Neuronal stem cell (in vitro differentiated cells): ENCODE measurements at regions not wholly inside any gene's neighbourhood (a gene's known extent, or its start where the extent isn't known, plus 50 kb on each side); places are given as distances from the start of the nearest gene placed in this dataset.

Experiments used
- DNase-seq: peaks from one replicate; pipeline ENCODE4 v3.0.0-alpha.2; 2013; ENCODE audit warnings: low spot score
- H2AFZ ChIP-seq: one replicate; pipeline ENCODE4 v1.6.1; 2013; ENCODE audit warnings: mild to moderate bottlenecking, low read length, inconsistent platforms
- H2AK5ac ChIP-seq: 2 replicates; pipeline ENCODE4 v1.6.1; 2013; ENCODE audit warnings: low read depth, mild to moderate bottlenecking, inconsistent platforms, low read length, moderate library complexity, mixed read lengths
- H2BK120ac ChIP-seq: 2 replicates; pipeline ENCODE4 v1.6.1; 2013; ENCODE audit warnings: low read depth, mild to moderate bottlenecking, inconsistent platforms, low read length, moderate library complexity, mixed read lengths
- H2BK12ac ChIP-seq: one replicate; pipeline ENCODE4 v1.6.1; 2013; ENCODE audit warnings: low read length, inconsistent platforms
- H2BK15ac ChIP-seq: 2 replicates; pipeline ENCODE4 v1.6.1; 2013; ENCODE audit warnings: mild to moderate bottlenecking, low read length, inconsistent platforms, mixed read lengths
- H2BK5ac ChIP-seq: one replicate; pipeline ENCODE4 v1.6.1; 2013; ENCODE audit warnings: inconsistent platforms, mild to moderate bottlenecking, low read length, moderate library complexity
- H3K14ac ChIP-seq: one replicate; pipeline ENCODE4 v1.6.1; 2013; ENCODE audit warnings: low read length, inconsistent platforms
- H3K18ac ChIP-seq: 2 replicates; pipeline ENCODE4 v1.6.1; 2013; ENCODE audit warnings: low read length, inconsistent platforms
- H3K23ac ChIP-seq: 2 replicates; pipeline ENCODE4 v1.6.1; 2013; ENCODE audit warnings: low read depth, mild to moderate bottlenecking, mixed read lengths, low read length, inconsistent platforms; ENCODE audit not compliant: poor library complexity
- H3K27ac ChIP-seq: replicated peaks from 3 replicates; pipeline ENCODE4 v1.5.1; 2013; ENCODE audit warnings: low read length, inconsistent platforms
- H3K27me3 ChIP-seq, 3 experiments: 2 replicates each; pipeline ENCODE4 v1.6.1; 2013; ENCODE audit warnings: low read length in 3 of 3, mild to moderate bottlenecking in 2 of 3, inconsistent platforms in 1 of 3, low read depth in 1 of 3, mixed read lengths in 1 of 3, moderate library complexity in 1 of 3; ENCODE audit not compliant: control insufficient read depth in 3 of 3, insufficient read depth in 3 of 3
- H3K36me3 ChIP-seq, 2 donors: replicated peaks in 1 of 2; 2 replicates each; pipeline ENCODE4 v1.6.1; 2013; ENCODE audit warnings: low read length in 2 of 2; ENCODE audit not compliant: control insufficient read depth in 2 of 2, insufficient read depth in 2 of 2
- H3K4ac ChIP-seq: 2 replicates; pipeline ENCODE4 v1.6.1; 2013; ENCODE audit warnings: inconsistent platforms, mild to moderate bottlenecking, low read length, moderate library complexity
- H3K4me1 ChIP-seq, 2 donors: 1 replicate in 1 of 2; 2 replicates in 1 of 2; pipeline ENCODE4 v1.6.1; 2013; ENCODE audit warnings: low read length in 2 of 2, low read depth in 1 of 2; ENCODE audit not compliant: control insufficient read depth in 2 of 2, insufficient read depth in 1 of 2
- H3K4me2 ChIP-seq: one replicate; pipeline ENCODE4 v1.6.1; 2013; ENCODE audit warnings: mild to moderate bottlenecking, low read length, inconsistent platforms; ENCODE audit not compliant: insufficient read depth, poor library complexity, severe bottlenecking
- H3K4me3 ChIP-seq, 2 donors: 2 replicates each; pipeline ENCODE4 v1.5.1; 2013; ENCODE audit warnings: low read length in 2 of 2, mild to moderate bottlenecking in 2 of 2, inconsistent platforms in 1 of 2, moderate library complexity in 1 of 2
- H3K79me1 ChIP-seq: one replicate; pipeline ENCODE4 v1.6.1; 2013; ENCODE audit warnings: low read depth, mild to moderate bottlenecking, inconsistent platforms, low read length, moderate library complexity
- H3K9ac ChIP-seq: one replicate; pipeline ENCODE4 v1.6.1; 2013; ENCODE audit warnings: mild to moderate bottlenecking, low read depth, low read length, inconsistent platforms; ENCODE audit not compliant: poor library complexity
- H3K9me3 ChIP-seq, 2 donors: replicated peaks in 1 of 2; 2 replicates each; pipeline versions ENCODE3 to v1.6.1; 2013; ENCODE audit warnings: low read length in 2 of 2, mild to moderate bottlenecking in 2 of 2, inconsistent platforms in 1 of 2, low read depth in 1 of 2, mixed read lengths in 1 of 2, moderate library complexity in 1 of 2; ENCODE audit not compliant: control insufficient read depth in 2 of 2, insufficient read depth in 1 of 2
- H4K8ac ChIP-seq: one replicate; pipeline ENCODE4 v1.6.1; 2013; ENCODE audit warnings: low read depth, mild to moderate bottlenecking, inconsistent platforms, low read length, moderate library complexity
- H4K91ac ChIP-seq: one replicate; pipeline ENCODE4 v1.6.1; 2013; ENCODE audit warnings: low read length, low read depth, mild to moderate bottlenecking, inconsistent platforms; ENCODE audit not compliant: poor library complexity
- WGBS, 2 donors: extraction: QIAGEN DNeasy Blood & Tissue Kit; methylation state at CpG; one replicate each; pipeline ENCODE4 v1.1.7; 2013; ENCODE audit warnings: missing lambda C conversion rate in 2 of 2, mixed read lengths in 1 of 2; ENCODE audit not compliant: insufficient read length in 2 of 2, insufficient replicate concordance in 1 of 2; ENCODE audit errors: extremely low coverage in 2 of 2; 5-methylcytosine and 5-hydroxymethylcytosine counted together

GRCh38 chr13:58994777-58995176 is 1169.0 kb downstream of the DIAPH3 start:
- Histone ChIP-seq H3K4me1 (no peaks in the 10 kb centered on the region), H2AK5ac (no peak overlapping the region), H3K4me2 (no peak overlapping the region), H3K27ac (no peak overlapping the region), H3K4me3 (no peak overlapping the region), H3K9me3 (no peaks in the 10 kb centered on the region), H3K9ac (no peak overlapping the region), H2BK120ac (no peak overlapping the region), H3K79me1 (no peaks in the 10 kb centered on the region), H2BK5ac (no peak overlapping the region), H2BK12ac (no peak overlapping the region), H3K27me3 (no peaks in the 10 kb centered on the region), H3K23ac (no peak overlapping the region), H3K18ac (no peak overlapping the region), H4K91ac (no peak overlapping the region), H4K8ac (no peak overlapping the region), H3K36me3 (no peaks in the 10 kb centered on the region), H3K14ac (no peak overlapping the region), H3K4ac (no peak overlapping the region), H2AFZ (no peak overlapping the region), H2BK15ac (no peak overlapping the region)
- DNase-seq = no peak

GRCh38 chr13:58998716-58999115 is 1165.0 kb downstream of the DIAPH3 start:
- no peak overlapping the region for H4K8ac ChIP-seq
- H2BK120ac ChIP-seq = no peak overlapping the region
- no peak overlapping the region for H3K4me3 ChIP-seq
- peak overlapping the region; percentile 29 for H2AFZ ChIP-seq
- H3K27me3 ChIP-seq = no peaks in the 10 kb centered on the region
- H2BK5ac ChIP-seq = no peak overlapping the region
- no peak overlapping the region for H3K14ac ChIP-seq
- no peaks in the 10 kb centered on the region for H3K4me1 ChIP-seq
- no peak for DNase-seq
- H4K91ac ChIP-seq = no peak overlapping the region
- no peak overlapping the region for H3K9ac ChIP-seq
- H3K36me3 ChIP-seq = no peaks in the 10 kb centered on the region
- no peaks in the 10 kb centered on the region for H3K9me3 ChIP-seq
- H3K27ac ChIP-seq = no peak overlapping the region
- no peak overlapping the region for H3K4ac ChIP-seq
- no peak overlapping the region for H3K23ac ChIP-seq
- WGBS, 2 donors = no CpG with 5 or more reads among the region's 2 CpGs
- no peak overlapping the region for H2BK12ac ChIP-seq
- no peak overlapping the region for H3K18ac ChIP-seq
- H3K4me2 ChIP-seq = no peak overlapping the region
- H2AK5ac ChIP-seq = no peak overlapping the region
- H2BK15ac ChIP-seq = no peak overlapping the region
- H3K79me1 ChIP-seq = no peaks in the 10 kb centered on the region

GRCh38 chr13:58999851-59000250 is 1163.9 kb downstream of the DIAPH3 start:
- no peaks in the 10 kb centered on the region for H3K9me3 ChIP-seq
- H2BK5ac ChIP-seq = no peak overlapping the region
- H4K8ac ChIP-seq = no peak overlapping the region
- H2BK15ac ChIP-seq = no peak overlapping the region
- no peaks in the 10 kb centered on the region for H3K4me1 ChIP-seq
- WGBS, 2 donors = no CpG with 5 or more reads among the region's 2 CpGs
- H3K79me1 ChIP-seq = no peaks in the 10 kb centered on the region
- no peaks in the 10 kb centered on the region for H3K27me3 ChIP-seq
- no peak overlapping the region for H3K27ac ChIP-seq
- no peak overlapping the region for H3K4ac ChIP-seq
- no peak overlapping the region for H3K23ac ChIP-seq
- H2AFZ ChIP-seq = no peak overlapping the region
- no peak overlapping the region for H4K91ac ChIP-seq
- no peak overlapping the region for H3K9ac ChIP-seq
- no peak overlapping the region for H2BK12ac ChIP-seq
- no peak for DNase-seq
- no peak overlapping the region for H2BK120ac ChIP-seq
- no peak overlapping the region for H3K4me3 ChIP-seq
- H3K14ac ChIP-seq = no peak overlapping the region
- no peak overlapping the region for H3K4me2 ChIP-seq
- no peak overlapping the region for H3K18ac ChIP-seq
- H3K36me3 ChIP-seq = no peaks in the 10 kb centered on the region
- H2AK5ac ChIP-seq = no peak overlapping the region

- Histone ChIP-seq H3K36me3 (no peaks in the 10 kb centered on the region), H2BK15ac (no peak overlapping the region), H3K14ac (no peak overlapping the region), H2AK5ac (no peak overlapping the region), H3K9ac (no peak overlapping the region), H3K79me1 (no peaks in the 10 kb centered on the region), H3K18ac (no peak overlapping the region), H3K4me2 (no peak overlapping the region), H2AFZ (no peak overlapping the region), H4K8ac (no peak overlapping the region), H2BK120ac (no peak overlapping the region), H3K27ac (no peak overlapping the region), H3K23ac (no peak overlapping the region), H3K27me3 (no peaks in the 10 kb centered on the region), H4K91ac (no peak overlapping the region), H3K4me3 (no peak overlapping the region), H3K9me3 (no peaks in the 10 kb centered on the region), H2BK12ac (no peak overlapping the region), H3K4me1 (no peaks in the 10 kb centered on the region), H3K4ac (no peak overlapping the region), H2BK5ac (no peak overlapping the region)
- no peak for DNase-seq
Observed at GRCh38 chr13:59000770-59001169, 1163.0 kb downstream of the DIAPH3 start.
